SK-N-SH (cell line): ENCODE measurements at regions not wholly inside any gene's neighbourhood (a gene's known extent, or its start where the extent isn't known, plus 50 kb on each side); places are given as distances from the start of the nearest gene placed in this dataset.
A peak's percentile ranks its signal among the peaks of the same experiment; 100 is the strongest.

Source experiments
- CTCF ChIA-PET: fragments of 300-600, 350-600 bp; formaldehyde crosslinking; extraction: SDS; loops from one replicate; lab custom pipeline; 2021; lab: Yijun Ruan, JAX
- POLR2A ChIA-PET: fragments of 350-600 bp; sonication (Branson Sonifier 250); formaldehyde crosslinking; extraction: SDS; loops from one replicate; lab custom pipeline; 2020; ENCODE audit warnings: antibody characterized with exemption, inconsistent platforms; lab: Yijun Ruan, JAX
- DNase-seq: peaks from one replicate; pipeline ENCODE4 v3.0.0; 2012
- H2AFZ ChIP-seq: fragments of 200-600 bp; sonication (generic); 2 replicates; pipeline ENCODE4 v1.8.1; 2016; ENCODE audit warnings: antibody characterized with exemption, mild to moderate bottlenecking, low read depth
- H3F3A ChIP-seq: fragments of 200-600 bp; sonication (generic); replicated peaks from 2 replicates; pipeline ENCODE3; 2016; ENCODE audit warnings: antibody characterized with exemption, mild to moderate bottlenecking; ENCODE audit not compliant: insufficient read depth
- H3K27ac ChIP-seq, 2 experiments: fragments of 200-500 bp in 1 of 2; fragments of 200-600 bp in 1 of 2; sonication (Bioruptor generic) in 1 of 2; sonication (generic), shearing (Covaris generic) in 1 of 2; 2 replicates each; pipeline versions ENCODE4 v1.5.1 to v1.6.1; 2014 to 2016; ENCODE audit warnings: low read depth in 2 of 2, inconsistent platforms in 1 of 2, low read length in 1 of 2, mild to moderate bottlenecking in 1 of 2, mixed read lengths in 1 of 2
- H3K27me3 ChIP-seq: fragments of 200-600 bp; sonication (generic), shearing (Covaris generic); 2 replicates; pipeline ENCODE4 v1.6.1; 2016; ENCODE audit warnings: mixed run types; ENCODE audit not compliant: insufficient read depth
- H3K36me3 ChIP-seq, 2 experiments: fragments of 200-500 bp in 1 of 2; fragments of 200-600 bp in 1 of 2; sonication (Bioruptor generic) in 1 of 2; sonication (generic) in 1 of 2; replicated peaks in 1 of 2; 2 replicates each; pipeline versions ENCODE3 to v1.5.1; 2014 to 2016; ENCODE audit warnings: low read length in 1 of 2, mild to moderate bottlenecking in 1 of 2; ENCODE audit not compliant: insufficient read depth in 2 of 2, control insufficient read depth in 1 of 2
- H3K4me1 ChIP-seq, 2 experiments: fragments of 200-500 bp in 1 of 2; fragments of 200-600 bp in 1 of 2; sonication (Bioruptor generic) in 1 of 2; sonication (generic), shearing (Covaris generic) in 1 of 2; 2 replicates each; pipeline versions ENCODE4 v1.5.1 to v1.6.1; 2014 to 2016; ENCODE audit warnings: low read depth in 1 of 2, low read length in 1 of 2, mixed run types in 1 of 2; ENCODE audit not compliant: insufficient read depth in 2 of 2, control insufficient read depth in 1 of 2
- H3K4me2 ChIP-seq: fragments of 200-600 bp; sonication (generic), shearing (Covaris generic); 2 replicates; pipeline ENCODE4 v1.6.1; 2017; ENCODE audit warnings: mixed run types
- H3K4me3 ChIP-seq, 2 experiments: fragments of 200-500 bp in 1 of 2; fragments of 200-600 bp in 1 of 2; sonication (Bioruptor generic) in 1 of 2; sonication (generic), shearing (Covaris generic) in 1 of 2; 2 replicates each; pipeline versions ENCODE4 v1.5.1 to v1.8.1; 2014 to 2016; ENCODE audit warnings: low read depth in 2 of 2, inconsistent platforms in 1 of 2, low read length in 1 of 2, mild to moderate bottlenecking in 1 of 2, mixed read lengths in 1 of 2, moderate library complexity in 1 of 2
- H3K79me2 ChIP-seq: fragments of 200-600 bp; sonication (generic); 2 replicates; pipeline ENCODE4 v1.8.1; 2017; ENCODE audit warnings: mild to moderate bottlenecking; ENCODE audit not compliant: insufficient read depth
- H3K9ac ChIP-seq: fragments of 200-600 bp; sonication (generic); 2 replicates; pipeline ENCODE4 v1.6.1; 2017; ENCODE audit warnings: mixed run types
- H3K9me2 ChIP-seq: fragments of 200-600 bp; sonication (generic); 2 replicates; pipeline ENCODE4 v1.6.1; 2017; ENCODE audit warnings: mixed run types
- H3K9me3 ChIP-seq: fragments of 200-600 bp; sonication (generic); 2 replicates; pipeline ENCODE4 v1.6.1; 2017; ENCODE audit warnings: mixed run types, mild to moderate bottlenecking, moderate library complexity
- H4K20me1 ChIP-seq: fragments of 200-600 bp; sonication (generic); 2 replicates; pipeline ENCODE4 v1.6.1; 2017; ENCODE audit warnings: mild to moderate bottlenecking, mixed run types; ENCODE audit not compliant: insufficient read depth
- CHD2 ChIP-seq: fragments of 150-350 bp; IDR thresholded peaks from 2 replicates; pipeline ENCODE4 v1.6.1; 2018; ENCODE audit warnings: low read length; ENCODE audit not compliant: partially characterized antibody
- ELF1 ChIP-seq: IDR thresholded peaks from 2 replicates; pipeline ENCODE4 v1.4.0; 2012
- EZH2phosphoT487 ChIP-seq: fragments of 200-600 bp; sonication (generic); IDR thresholded peaks from 2 replicates; pipeline ENCODE4 v1.6.1; 2017; ENCODE audit warnings: low read depth, mixed run types, mild to moderate bottlenecking, antibody characterized with exemption, moderate library complexity, borderline replicate concordance
- GABPA ChIP-seq: IDR thresholded peaks from 2 replicates; pipeline ENCODE4 v1.4.0; 2012; ENCODE audit warnings: low read depth, mild to moderate bottlenecking
- GATA2 ChIP-seq: sonication (generic); formaldehyde crosslinking; IDR thresholded peaks from 2 replicates; pipeline ENCODE4 v1.5.0; 2020; ENCODE audit warnings: mild to moderate bottlenecking, missing genetic modification reagents
- MXI1 ChIP-seq: IDR thresholded peaks from 2 replicates; pipeline ENCODE4 v1.6.1; 2012; ENCODE audit warnings: mild to moderate bottlenecking, low read depth, low read length, improper control_type of control experiment
- RAD21 ChIP-seq: IDR thresholded peaks from 2 replicates; pipeline ENCODE4 v1.6.1; 2012; ENCODE audit warnings: mild to moderate bottlenecking, low read length
- RFX5 ChIP-seq: IDR thresholded peaks from 2 replicates; pipeline ENCODE4 v1.6.1; 2012; ENCODE audit warnings: mild to moderate bottlenecking, improper control_type of control experiment, low read length
- RXRA ChIP-seq: IDR thresholded peaks from 2 replicates; pipeline ENCODE4 v1.4.0; 2012; ENCODE audit warnings: low read depth, mild to moderate bottlenecking, borderline replicate concordance
- SIN3A ChIP-seq: IDR thresholded peaks from 2 replicates; pipeline ENCODE4 v1.6.1; 2012; ENCODE audit warnings: low read depth, mild to moderate bottlenecking, low read length, moderate library complexity, borderline replicate concordance
- SMC3 ChIP-seq: IDR thresholded peaks from 2 replicates; pipeline ENCODE4 v1.6.1; 2012; ENCODE audit warnings: low read depth, low read length, improper control_type of control experiment
- TAF1 ChIP-seq: IDR thresholded peaks from 2 replicates; pipeline ENCODE4 v1.6.1; 2012; ENCODE audit warnings: low read depth, mild to moderate bottlenecking, low read length, moderate library complexity, borderline replicate concordance
- USF1 ChIP-seq: IDR thresholded peaks from 2 replicates; pipeline ENCODE4 v1.4.0; 2012; ENCODE audit warnings: low read depth, borderline replicate concordance
- YY1 ChIP-seq: IDR thresholded peaks from 2 replicates; pipeline ENCODE4 v1.4.0; 2012; ENCODE audit warnings: low read depth, mild to moderate bottlenecking
- WGBS: methylation state at CpG from one replicate; pipeline ENCODE4 v1.1.6; 2017; ENCODE audit warnings: low lambda C conversion rate; 5-methylcytosine and 5-hydroxymethylcytosine counted together
- TF ChIP-seq, protein P1 (sequence below): fragments of 200-600 bp; sonication (generic); IDR thresholded peaks from 2 replicates; pipeline ENCODE4 v1.6.1; 2017; ENCODE audit warnings: antibody characterized with exemption, mild to moderate bottlenecking, moderate library complexity
- TF ChIP-seq, protein P2 (sequence below): fragments of 150-350 bp; IDR thresholded peaks from 2 replicates; pipeline ENCODE4 v1.6.1; 2017; ENCODE audit warnings: antibody characterized with exemption, low read length, low read depth, borderline replicate concordance

GRCh38 chr12:69157023-69157655 lies 82.2 kb upstream of the CPSF6 start:
- H3K4me1 ChIP-seq: no peaks in the 10 kb centered on the region; a peak in 2 of 4 replicates
- ChIA-PET POLR2A (interaction anchor here (0.6 kb wide), 1 partner anchor 129 kb away, joined by 4 read pairs; no protein-coding TSS in a partner anchor), CTCF (interaction anchor here (0.7 to 4.7 kb wide), 29 partner anchors 7 to 482 kb away, joined by 3 to 29 read pairs (median 4); no protein-coding TSS in a partner anchor)
- no peaks in the 10 kb centered on the region for H3F3A ChIP-seq
- no peaks in the 10 kb centered on the region for H3K9me3 ChIP-seq
- TF ChIP-seq RFX5 (no peak), SMC3 (peak; percentile 69), GABPA (no peak), SIN3A (no peak), ELF1 (peak; percentile 70; the same call in 1 of the 2 replicates), GATA2 (CRISPR knock-in tag) (no peak), RAD21 (peak; percentile 63), CHD2 (peak; percentile 39)
- TF ChIP-seq, protein P1, sequence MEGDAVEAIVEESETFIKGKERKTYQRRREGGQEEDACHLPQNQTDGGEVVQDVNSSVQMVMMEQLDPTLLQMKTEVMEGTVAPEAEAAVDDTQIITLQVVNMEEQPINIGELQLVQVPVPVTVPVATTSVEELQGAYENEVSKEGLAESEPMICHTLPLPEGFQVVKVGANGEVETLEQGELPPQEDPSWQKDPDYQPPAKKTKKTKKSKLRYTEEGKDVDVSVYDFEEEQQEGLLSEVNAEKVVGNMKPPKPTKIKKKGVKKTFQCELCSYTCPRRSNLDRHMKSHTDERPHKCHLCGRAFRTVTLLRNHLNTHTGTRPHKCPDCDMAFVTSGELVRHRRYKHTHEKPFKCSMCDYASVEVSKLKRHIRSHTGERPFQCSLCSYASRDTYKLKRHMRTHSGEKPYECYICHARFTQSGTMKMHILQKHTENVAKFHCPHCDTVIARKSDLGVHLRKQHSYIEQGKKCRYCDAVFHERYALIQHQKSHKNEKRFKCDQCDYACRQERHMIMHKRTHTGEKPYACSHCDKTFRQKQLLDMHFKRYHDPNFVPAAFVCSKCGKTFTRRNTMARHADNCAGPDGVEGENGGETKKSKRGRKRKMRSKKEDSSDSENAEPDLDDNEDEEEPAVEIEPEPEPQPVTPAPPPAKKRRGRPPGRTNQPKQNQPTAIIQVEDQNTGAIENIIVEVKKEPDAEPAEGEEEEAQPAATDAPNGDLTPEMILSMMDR: peak; percentile 92
- H3K4me2 ChIP-seq: peak overlapping the region; percentile 42
- no peaks in the 10 kb centered on the region for H4K20me1 ChIP-seq
- peak overlapping the region; percentile 1 to 23; a peak in 3 of 4 replicates for H3K4me3 ChIP-seq
- no peaks in the 10 kb centered on the region for H3K36me3 ChIP-seq
- 27% methylated on average over 11 of the region's 13 CpGs for WGBS
- no peak overlapping the region for H3K27ac ChIP-seq
- no peaks in the 10 kb centered on the region for H3K9me2 ChIP-seq
- peak overlapping the region; percentile 96 for H2AFZ ChIP-seq
- H3K79me2 ChIP-seq: no peaks in the 10 kb centered on the region
- DNase-seq: peak; percentile 81
- no peak overlapping the region for H3K9ac ChIP-seq
- H3K27me3 ChIP-seq: no peaks in the 10 kb centered on the region

DNA sequence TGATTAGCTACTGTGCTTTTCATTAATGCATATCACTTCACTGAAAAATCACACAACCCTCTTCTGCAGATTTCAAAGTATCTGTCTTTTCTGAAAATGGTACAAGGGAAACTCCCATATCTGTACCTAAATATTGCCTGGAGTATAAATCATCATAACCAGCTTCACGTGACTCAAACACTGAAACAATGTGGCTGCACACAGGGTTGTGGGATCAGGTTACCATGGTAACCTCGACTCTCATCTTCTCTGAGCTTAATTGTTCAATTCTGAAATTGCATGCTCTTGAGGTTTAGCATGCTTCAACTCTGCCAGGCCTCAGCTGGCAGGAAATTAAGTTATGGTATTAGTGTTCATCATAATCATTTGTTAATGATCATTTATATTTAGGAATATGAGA lies 77.5 kb upstream of the CPSF6 start:
- Histone ChIP-seq H2AFZ (no peak overlapping the region), H3K79me2 (no peaks in the 10 kb centered on the region), H3K9me3 (no peaks in the 10 kb centered on the region), H3K27me3 (no peaks in the 10 kb centered on the region), H4K20me1 (no peaks in the 10 kb centered on the region), H3K4me3 (no peak overlapping the region), H3F3A (no peaks in the 10 kb centered on the region), H3K4me2 (no peak overlapping the region), H3K36me3 (no peaks in the 10 kb centered on the region), H3K4me1 (no peaks in the 10 kb centered on the region; a peak in 2 of 4 replicates), H3K9ac (no peak overlapping the region), H3K9me2 (no peaks in the 10 kb centered on the region), H3K27ac (no peak overlapping the region)
- 13% methylated on average over 2 of the region's 2 CpGs for WGBS
- ChIA-PET POLR2A (no interaction called here), CTCF (no interaction called here)
- TF ChIP-seq YY1: no peak
- no peak for TF ChIP-seq RXRA
- no peak for TF ChIP-seq EZH2phosphoT487
- TF ChIP-seq, protein P1: no peak
- TF ChIP-seq MXI1: no peak
- no peak for TF ChIP-seq TAF1
- TF ChIP-seq USF1: peak; percentile 82; the same call in 1 of the 2 replicates
- TF ChIP-seq, protein P2, sequence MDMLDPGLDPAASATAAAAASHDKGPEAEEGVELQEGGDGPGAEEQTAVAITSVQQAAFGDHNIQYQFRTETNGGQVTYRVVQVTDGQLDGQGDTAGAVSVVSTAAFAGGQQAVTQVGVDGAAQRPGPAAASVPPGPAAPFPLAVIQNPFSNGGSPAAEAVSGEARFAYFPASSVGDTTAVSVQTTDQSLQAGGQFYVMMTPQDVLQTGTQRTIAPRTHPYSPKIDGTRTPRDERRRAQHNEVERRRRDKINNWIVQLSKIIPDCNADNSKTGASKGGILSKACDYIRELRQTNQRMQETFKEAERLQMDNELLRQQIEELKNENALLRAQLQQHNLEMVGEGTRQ: peak; percentile 34; the same call in 1 of the 2 replicates
- no peak for TF ChIP-seq RFX5
- DNase-seq: peak; percentile 58
